22Rv1 (cell line): ENCODE measurements at regions not wholly inside any gene's neighbourhood (a gene's known extent, or its start where the extent isn't known, plus 50 kb on each side); places are given as distances from the start of the nearest gene placed in this dataset.

ENCODE experiments used
- CTCF ChIP-seq: fragments of 450-650 bp; IDR thresholded peaks from 2 replicates; pipeline ENCODE4 v1.5.1; 2017; ENCODE audit warnings: mild to moderate bottlenecking
- ZFX ChIP-seq: fragments of 450-650 bp; IDR thresholded peaks from 2 replicates; pipeline ENCODE4 v1.6.1; 2017; ENCODE audit warnings: antibody characterized with exemption, borderline replicate concordance

GRCh38 chr13:55569082-55569481 lies 1571.6 kb upstream of the PRR20A start:
- TF ChIP-seq CTCF (no peak), ZFX (no peak)
